HG03064 (cell line): ENCODE measurements at regions not wholly inside any gene's neighbourhood (a gene's known extent, or its start where the extent isn't known, plus 50 kb on each side); places are given as distances from the start of the nearest gene placed in this dataset.
"Not testable (repeated sequence)": the region's sequence is repeated elsewhere in the genome, so short reads cannot be mapped to it uniquely, and the experiment has no call there.

Experiments used
- ATAC-seq: cut with Tn5 transposase; IDR thresholded peaks from one replicate; pipeline ENCODE4 v1.9.1; 2021; ENCODE audit warnings: low read depth; ENCODE audit not compliant: unreplicated experiment

- ATAC-seq, result no peak
Observed at GRCh38 chr1:212495766-212496494, 63.2 kb downstream of the NENF start.

DNA sequence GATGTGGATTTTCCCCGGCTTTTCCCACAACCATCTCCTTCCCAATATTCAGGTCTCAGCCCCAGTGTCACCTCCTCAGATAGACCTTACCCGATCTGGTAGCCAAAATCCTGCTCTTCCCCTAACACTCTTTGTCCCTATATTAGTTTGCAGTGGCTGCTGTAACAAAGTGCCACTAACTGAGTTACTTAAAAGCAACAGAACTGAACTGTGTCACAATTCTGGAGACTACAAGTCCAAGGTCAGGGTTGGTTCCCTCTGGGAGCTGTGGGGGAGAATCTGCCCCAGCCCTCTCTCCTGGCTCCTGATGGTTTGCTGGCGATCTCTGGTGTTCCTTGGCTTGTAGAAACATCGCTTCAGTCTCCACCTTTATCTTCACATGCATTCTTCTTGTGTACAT, 64.0 kb downstream of the NENF start:
- no peak for ATAC-seq

DNA sequence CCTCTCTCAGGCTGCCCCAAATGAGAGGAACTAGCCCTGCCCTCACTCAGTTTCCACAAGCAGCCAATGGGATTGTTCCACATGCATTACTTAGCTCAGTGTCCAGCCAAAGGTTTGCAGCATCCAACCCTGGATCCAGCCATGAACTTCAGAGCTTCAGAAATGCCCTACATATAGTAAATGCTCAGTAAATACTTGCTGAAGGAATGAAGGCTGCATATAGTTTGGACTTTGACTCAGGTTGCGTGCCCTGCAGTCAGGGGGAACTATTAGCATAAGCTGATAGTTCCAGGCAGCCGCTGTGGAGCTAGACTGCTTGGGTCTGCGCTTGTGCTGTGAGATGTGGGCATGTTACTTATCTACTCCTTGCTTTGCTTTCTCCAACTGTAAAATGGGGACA, 64.8 kb downstream of the NENF start:
- ATAC-seq, result no peak

- ATAC-seq, result no peak
Observed at GRCh38 chr1:212498283-212499040, 65.7 kb downstream of the NENF start.

- ATAC-seq, result no peak
Observed at GRCh38 chr1:212500351-212500750, 67.6 kb downstream of the NENF start.

- no peak for ATAC-seq
Observed at GRCh38 chr1:212500983-212501382, 68.3 kb downstream of the NENF start.

- no peak for ATAC-seq
Observed at GRCh38 chr1:212503714-212504113, 71.0 kb downstream of the NENF start.

GRCh38 chr1:212504171-212504803, 71.6 kb downstream of the NENF start:
- no peak for ATAC-seq

GRCh38 chr1:212506666-212507065, 73.9 kb downstream of the NENF start:
- no peak for ATAC-seq

DNA sequence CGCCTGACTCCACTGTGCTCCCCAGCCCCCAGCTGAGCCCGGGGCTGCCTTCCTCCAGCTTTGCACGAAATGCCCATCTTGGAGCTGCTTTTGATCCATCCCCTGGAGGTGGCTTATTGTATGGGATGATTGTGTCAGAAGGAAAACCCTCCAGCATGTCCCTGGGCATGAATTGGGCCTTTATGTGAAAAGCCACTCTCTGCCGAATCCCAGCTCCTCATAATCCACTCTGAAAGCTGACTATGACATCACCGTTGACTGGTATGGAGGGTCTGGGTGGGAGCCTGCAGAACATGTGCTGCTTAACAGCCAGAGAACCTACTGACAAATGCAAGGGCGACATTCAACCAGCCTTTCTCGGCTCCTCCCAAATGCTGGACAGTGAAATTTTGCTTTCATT, 74.6 kb downstream of the NENF start:
- no peak for ATAC-seq

DNA sequence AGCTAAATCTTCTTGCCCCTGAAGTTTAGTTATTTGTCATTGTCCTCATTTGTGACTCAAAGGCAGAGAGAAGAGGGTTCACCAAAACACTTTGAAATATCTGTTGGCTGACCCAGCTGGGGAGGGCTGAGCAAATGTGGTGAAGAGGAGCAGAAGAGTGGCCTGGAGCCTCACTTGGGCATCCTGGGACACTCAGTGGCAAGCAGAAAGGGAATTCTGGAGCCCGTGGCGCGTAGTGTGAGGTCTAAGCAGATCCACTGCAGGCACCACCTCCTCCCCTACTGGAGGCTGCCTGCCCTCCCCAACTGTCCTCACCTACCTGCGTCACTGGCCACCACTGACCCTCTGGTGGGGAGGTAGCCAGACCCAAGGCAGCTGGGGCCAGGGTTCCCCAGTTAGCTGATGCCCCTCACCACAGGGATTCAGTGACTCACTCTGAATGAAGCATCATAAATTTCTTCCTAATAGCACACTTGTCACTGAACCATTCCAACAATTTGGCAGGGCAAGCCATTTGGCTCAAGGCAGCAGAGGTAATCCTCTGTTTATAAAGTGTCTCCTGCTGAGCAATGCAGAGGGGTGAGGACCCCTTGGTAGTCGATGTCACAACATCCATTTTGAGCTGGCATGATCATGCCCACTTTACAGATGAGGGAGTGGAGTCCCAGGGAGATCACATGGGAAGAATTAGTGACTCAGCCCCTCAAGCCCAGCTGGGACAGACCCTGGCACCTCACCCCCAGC, 80.3 kb downstream of the NENF start:
- no peak for ATAC-seq

- no peak for ATAC-seq
Observed at GRCh38 chr1:212513586-212513985, 80.9 kb downstream of the NENF start.

DNA sequence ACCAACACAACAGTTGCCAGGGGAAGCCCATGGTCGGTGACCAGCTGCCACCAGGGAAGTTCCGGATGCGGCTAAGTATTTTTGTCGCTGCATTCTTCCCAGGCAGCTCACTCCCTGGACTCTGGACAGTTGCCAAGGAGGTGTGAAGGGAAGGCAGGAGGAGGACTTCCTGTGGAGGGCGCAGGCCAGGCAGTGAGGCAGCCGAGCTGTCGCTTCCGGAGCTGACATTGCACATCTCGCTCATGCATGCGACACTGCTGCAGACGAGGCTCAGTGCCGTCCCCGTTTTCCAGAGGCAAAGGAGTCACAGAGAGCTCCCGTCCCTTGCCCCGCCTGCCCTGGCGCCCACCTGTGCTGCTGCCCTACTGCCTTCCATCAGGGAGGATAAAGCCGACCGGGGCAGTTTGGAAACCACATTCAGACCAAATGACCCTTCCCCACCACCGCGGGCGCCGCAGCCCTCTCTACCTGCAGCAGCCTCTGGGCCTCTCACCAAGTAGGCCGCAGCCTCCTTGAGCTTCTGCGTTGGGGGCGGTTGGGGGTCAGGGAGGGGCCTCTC, 81.4 kb downstream of the NENF start:
- no peak for ATAC-seq

GRCh38 chr1:212514782-212515181, 82.1 kb downstream of the NENF start:
- no peak for ATAC-seq

- no peak for ATAC-seq
Observed at GRCh38 chr1:212515329-212515760, 82.6 kb downstream of the NENF start.

DNA sequence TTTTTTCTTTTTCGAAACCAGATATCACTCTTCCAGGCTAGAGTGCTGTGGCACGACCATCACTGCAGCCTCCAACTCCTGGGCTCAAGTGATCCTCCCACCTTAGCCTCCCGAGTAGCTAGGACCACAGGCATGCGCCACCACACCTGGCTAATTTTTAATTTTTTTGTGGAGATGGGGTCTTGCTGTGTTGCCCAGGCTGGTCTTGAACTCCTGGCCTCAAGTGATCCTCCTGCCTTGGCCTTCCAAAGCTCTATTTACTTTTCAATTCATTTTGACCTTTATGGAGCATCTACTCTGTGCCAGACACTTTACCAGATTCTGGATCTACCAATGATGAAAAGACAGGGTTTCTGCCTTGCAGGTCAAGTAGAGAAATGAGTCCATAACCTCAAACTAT, 83.3 kb downstream of the NENF start:
- not testable (repeated sequence) for ATAC-seq

DNA sequence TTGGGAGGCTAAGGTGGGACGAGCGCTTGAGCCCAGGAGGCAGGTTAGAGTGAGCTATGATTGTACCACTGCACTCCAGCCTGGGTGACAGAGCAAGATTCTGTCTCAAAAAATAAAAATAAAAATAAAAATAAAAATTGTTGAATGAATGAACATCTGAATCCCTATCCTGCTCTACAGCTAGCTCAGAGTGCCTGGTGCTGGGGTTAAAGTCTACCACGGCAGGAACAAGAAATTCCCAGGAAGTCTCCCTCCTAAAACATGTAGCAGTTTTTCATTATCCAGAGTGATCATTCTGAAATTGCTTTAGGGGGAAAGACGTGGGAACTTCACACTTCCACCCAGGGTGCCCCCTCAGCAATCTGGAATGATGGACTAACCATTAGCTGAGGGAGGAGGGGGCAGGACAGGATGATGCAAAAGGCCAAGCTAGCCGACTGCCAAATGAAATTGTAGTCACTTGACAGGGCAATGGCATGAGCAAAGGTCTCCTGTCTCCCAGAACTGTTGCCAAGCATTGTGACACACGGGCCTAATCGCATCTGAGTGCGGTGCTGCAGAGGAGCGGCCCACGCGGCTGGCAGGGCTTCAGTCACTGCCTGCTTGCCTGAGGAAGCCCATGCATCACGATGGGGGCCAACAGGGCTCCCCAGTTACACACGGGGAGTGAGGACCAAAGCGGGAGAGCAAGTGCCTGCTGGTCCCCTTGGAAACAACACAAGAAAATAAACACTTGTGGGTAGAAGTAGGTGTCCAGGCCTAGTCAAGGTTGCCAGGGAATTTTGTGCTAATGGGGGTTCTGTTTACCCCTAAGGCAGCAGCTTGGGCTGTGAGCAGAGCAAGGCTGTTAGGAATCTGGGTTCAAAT, 85.7 kb downstream of the NENF start:
- no peak for ATAC-seq

DNA sequence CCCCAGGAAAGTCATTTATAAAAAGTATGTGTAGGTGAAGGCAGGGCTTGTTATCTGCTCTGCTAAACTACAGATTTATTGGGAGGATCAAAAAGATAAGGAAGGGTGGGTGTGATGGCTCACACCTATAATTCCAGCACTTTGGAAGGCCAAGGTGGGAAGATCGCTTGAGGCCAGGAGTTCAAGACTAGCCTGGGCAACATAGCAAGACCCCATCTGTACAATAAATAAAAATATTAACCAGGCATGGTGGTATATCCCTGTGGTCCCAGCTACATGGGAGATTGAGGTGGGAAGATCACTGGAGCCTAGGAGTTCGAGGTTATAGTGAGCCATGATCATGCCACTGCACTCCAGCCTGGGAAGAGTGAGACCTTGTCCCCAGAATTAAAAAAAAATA, 86.4 kb downstream of the NENF start:
- no peak for ATAC-seq

DNA sequence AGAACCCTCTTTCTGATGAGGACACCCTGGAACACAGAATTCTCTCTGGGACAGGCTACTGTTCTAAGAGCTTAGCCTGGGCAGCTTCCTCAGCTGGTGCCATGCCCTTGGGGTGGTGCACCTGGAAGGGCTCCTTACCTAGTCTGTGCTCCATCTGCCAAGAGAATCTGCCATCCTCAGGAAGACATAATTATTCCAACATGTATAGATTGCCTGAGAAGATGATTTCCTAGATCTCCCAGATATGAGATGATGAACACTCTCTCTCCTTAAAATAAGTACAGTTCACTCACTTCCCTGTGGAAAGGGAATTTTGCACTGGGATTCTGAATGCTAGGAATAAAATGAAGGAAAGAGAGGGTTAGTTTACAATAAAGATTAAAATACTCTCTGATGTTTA, 87.6 kb downstream of the NENF start:
- no peak for ATAC-seq

- no peak for ATAC-seq
Observed at GRCh38 chr1:212520746-212521145, 87.8 kb upstream of the ATF3 start.
